ENCODE measurements at regions not wholly inside any gene's neighbourhood (a gene's known extent, or its start where the extent isn't known, plus 50 kb on each side); places are given as distances from the start of the nearest gene placed in this dataset.
A peak's percentile ranks its signal among the peaks of the same experiment; 100 is the strongest.

DNA sequence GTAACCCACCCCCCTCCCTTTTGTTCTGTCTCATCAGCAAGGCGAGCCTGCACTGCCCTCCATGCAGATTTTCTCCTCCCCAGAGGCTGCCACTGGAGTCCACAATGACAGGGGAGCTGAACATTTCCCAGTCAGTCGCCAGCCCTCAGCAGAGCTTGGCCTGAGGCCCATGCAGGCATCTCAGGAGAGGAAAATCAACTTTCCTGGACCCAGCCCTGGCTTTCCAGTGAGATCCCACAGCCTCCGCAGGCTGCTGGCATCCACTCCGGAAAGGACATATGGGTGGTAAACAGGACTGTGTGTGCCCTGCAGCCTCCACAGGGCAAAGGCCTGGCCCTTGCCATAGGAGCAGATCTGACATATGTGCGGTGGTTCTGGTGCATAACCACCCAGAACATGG lies 253.8 kb downstream of the TNS1 start:
- in situ Hi-C loops (cut with MboI; ENCODE audit: low pct_unique_long_range_greater_than_20kb, low sequenced_read_pairs), result no loop called here
- DNase-seq, result no peak

DNA sequence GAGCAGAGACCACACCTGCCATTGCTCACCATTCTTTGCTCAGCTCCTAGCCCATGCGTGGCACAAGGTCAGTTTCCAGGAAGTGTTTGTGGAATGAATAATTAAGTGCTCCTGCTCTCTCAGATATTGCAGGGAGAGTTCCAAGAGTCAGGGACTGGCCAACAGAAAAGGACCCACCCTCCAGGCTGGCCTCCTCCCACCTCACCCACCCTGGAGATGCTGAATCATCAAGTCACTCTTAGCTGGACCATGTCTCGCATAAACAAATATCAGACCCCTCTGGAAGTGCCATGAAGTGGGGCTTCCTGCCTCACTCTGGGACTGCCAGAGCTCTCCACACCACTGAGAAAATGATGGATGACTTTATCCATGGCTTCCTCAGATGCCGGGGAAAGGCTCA lies 256.0 kb downstream of the TNS1 start:
- DNase-seq, result no peak
- in situ Hi-C loops (cut with MboI; ENCODE audit: low pct_unique_long_range_greater_than_20kb, low sequenced_read_pairs), result no loop called here

DNA sequence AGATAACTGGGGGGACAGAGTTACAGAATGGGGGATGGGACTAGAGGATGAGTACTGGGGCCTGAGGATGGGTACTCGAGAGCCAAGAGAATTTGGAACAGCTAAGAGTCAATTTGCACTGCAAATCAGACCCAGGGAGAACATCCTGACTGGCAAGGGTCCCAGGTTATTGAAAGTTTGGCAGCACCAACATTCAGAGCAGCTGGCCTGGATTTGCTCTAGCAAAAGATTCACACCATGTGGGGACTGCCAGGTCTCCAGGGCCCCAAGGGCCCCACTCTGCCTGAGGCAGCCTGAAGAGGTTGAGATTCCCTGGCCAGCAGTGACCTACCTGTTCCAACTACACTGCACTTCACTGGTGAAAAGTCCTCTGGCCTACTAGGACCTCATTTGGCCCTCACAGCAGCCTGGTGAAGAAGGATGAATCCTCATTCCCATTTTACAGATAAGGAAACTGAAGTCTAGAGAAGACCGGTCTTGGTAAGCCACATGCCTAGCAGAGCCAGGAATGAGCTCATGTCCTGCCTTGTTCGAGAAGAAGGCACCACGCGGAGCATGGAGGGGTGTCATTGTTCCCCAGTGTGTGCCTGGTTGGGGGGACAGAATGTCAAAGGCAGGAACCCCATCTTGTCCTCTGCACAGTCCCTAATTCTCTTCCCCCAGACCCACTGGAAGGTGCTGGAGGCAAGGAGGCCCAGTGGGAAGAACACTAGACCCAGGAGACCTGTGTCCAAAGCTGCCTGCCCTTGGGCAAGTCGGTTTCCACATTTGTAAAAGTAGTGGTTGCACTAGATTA lies 258.6 kb downstream of the TNS1 start:
- in situ Hi-C loops (cut with MboI; ENCODE audit: low pct_unique_long_range_greater_than_20kb, low sequenced_read_pairs), result no loop called here
- DNase-seq, result no peak

DNA sequence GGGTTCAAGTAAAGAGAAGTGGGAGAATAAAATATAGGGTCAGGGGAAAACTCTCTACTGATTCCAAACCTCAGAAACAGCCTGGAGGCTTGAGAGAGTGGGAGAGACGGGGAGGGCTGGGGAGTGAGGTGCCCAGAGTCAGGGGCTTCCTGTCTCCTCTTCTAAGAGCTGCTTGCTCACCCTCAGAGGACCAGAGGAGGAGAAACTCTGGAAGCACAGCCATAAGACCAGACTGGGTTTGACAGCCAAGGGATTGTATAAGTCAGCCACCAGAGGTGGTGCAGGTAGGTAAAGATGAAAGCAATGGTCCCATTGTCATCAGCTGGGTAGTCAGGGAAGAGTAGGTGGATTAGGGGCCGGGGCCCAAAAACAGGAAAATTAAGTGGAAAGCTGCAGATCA lies 259.4 kb downstream of the TNS1 start:
- no peak for DNase-seq
- in situ Hi-C loops (cut with MboI; ENCODE audit: low pct_unique_long_range_greater_than_20kb, low sequenced_read_pairs), result no loop called here

DNA sequence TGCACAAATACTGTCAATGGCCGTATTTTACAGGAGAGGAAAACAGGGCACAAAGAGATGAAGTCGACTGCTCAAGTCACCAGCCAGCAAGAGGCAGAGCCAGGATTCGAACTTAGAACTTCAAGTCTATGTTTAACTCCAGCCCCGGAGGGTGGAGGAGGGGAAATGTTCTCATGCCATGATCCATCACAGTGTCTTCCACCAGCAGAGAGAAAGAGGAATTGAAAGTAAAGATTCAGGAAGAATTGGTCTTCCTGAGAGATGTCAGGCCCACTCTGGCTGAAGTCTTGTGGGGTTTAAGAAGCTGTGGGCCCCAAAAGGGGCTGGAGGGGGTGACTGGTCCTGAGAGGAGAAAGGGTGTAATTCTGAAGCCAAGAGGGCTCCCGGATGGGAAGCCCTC lies 260.0 kb downstream of the TNS1 start:
- in situ Hi-C loops (cut with MboI; ENCODE audit: low pct_unique_long_range_greater_than_20kb, low sequenced_read_pairs), result no loop called here
- no peak for DNase-seq

DNA sequence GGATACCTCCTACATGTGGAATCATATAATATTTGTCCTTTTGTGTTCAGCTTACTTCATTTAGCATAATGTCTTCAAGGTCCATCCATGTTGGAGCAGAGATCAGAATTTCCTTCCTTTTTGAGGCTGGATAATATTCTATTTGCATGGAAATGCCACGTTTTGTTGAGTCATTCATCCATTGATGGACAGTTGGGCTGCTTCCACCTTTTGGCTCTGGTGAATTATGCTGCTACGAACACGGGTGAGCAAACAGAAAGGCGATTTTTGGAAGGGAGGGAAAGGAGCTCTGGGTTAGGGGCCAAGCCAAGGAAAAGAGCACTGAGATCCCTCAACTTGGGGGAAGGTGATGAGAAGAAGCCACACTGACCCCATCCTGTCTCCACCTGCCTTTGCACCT lies 260.5 kb downstream of the TNS1 start:
- in situ Hi-C loops (cut with MboI; ENCODE audit: low pct_unique_long_range_greater_than_20kb, low sequenced_read_pairs), result no loop called here
- no peak for DNase-seq

DNA sequence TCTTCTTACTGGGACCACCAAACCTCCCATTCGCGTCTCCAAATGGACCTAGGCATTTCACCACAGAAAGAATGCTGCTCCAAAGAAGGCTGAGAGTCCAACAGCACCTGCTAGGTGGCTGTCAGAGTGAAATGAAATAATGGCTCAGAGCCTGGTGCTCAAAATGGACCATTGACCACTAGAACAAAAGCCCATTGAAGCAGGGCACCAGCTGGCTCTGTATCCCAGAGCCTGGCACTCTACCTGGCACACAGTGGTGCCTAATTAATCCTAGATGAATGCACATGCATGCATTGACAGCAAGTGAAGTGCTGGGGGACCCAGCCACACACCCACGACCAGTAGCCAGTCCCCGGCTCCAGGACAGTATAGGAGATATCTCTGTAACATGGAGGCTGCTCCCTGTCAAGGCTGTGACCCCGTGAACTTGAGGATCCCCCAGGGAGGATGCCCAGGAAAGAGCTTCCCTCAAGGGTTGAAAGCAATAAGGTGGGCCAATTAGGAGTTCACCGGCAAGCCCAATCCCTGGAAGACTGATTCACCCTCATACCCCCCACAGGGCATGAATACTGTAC lies 261.3 kb downstream of the TNS1 start:
- in situ Hi-C loops (cut with MboI; ENCODE audit: low pct_unique_long_range_greater_than_20kb, low sequenced_read_pairs), result no loop called here
- no peak for DNase-seq

DNA sequence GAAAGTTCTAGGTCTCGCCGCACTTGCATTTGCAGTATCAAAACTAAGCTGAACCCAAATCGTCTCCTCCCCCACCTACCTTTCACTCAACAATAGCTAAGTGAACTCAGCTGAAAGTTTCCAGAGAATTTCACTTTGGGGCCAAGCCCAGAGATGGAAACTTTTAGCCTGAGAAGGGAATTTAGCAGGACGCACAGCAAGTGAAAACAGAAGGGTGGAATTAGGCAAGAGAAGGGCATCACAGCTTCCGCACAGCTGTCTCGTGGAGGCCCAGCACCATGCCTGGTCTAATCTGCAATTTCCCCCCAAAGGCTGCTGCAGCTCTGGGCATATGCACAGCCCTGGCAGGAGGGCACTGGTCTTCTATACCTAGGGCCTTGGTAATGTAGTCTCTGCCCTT lies 262.0 kb downstream of the TNS1 start:
- DNase-seq, result no peak
- in situ Hi-C loops (cut with MboI; ENCODE audit: low pct_unique_long_range_greater_than_20kb, low sequenced_read_pairs), result no loop called here

DNA sequence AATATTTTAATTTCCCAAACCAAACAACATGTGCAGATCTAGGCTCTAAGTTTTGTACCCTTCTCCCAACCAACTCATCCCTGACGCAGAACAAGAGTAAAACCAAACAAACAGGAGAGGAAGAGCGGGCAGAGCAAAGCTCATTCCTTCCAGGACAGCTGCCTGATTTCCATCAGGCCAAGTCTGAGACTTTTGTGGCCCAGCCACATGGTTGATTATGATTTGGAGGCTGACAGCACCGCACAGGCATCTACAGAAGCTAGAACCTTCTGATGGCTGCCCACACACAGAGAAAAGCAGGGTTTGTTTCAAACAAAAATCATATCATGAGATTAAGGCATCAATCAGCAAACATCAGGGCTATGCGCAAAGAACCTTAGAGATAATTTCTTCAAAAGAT lies 262.6 kb downstream of the TNS1 start:
- no peak for DNase-seq
- in situ Hi-C loops (cut with MboI; ENCODE audit: low pct_unique_long_range_greater_than_20kb, low sequenced_read_pairs), result no loop called here

DNA sequence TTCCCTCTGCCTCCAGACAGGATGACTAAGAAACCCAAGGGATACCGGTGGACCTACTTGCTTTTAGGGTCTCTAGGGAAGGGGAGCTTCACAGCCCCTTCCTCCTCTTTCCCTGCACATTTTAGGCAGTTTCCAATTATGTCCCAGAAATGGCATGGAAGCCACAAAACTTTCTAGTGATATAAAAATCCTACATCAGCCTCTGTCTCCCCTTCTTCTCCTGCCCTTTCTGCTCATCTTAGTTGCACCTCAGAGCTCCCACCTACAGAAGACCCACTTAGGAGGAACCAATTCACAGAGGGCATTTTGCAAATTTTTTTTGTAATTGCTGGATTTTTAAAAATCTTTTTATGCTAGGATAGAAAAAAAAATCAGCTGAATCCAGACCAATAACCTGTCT lies 263.1 kb downstream of the TNS1 start:
- in situ Hi-C loops (cut with MboI; ENCODE audit: low pct_unique_long_range_greater_than_20kb, low sequenced_read_pairs), result no loop called here
- no peak for DNase-seq

DNA sequence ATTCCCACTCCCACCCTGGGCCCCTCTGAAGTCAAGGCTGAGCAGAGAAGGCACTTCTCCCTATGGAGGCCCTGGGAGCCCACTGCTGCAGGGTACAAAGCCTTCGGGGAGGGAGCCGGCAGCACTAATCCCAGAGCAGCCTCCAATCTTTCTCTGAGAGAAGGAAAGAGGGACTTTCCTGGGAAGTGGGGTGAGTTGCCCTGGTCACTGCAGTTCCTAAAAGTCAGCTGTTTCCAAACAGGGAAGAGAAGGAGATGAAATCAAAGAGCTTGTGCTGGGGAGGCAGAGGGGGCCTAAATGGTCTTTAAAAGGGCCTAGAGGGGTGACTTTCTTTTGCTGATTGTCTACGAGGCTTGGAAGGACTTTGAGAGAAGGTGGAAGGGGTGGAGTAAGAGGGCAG lies 264.7 kb downstream of the TNS1 start:
- in situ Hi-C loops (cut with MboI; ENCODE audit: low pct_unique_long_range_greater_than_20kb, low sequenced_read_pairs), result no loop called here
- no peak for DNase-seq

DNA sequence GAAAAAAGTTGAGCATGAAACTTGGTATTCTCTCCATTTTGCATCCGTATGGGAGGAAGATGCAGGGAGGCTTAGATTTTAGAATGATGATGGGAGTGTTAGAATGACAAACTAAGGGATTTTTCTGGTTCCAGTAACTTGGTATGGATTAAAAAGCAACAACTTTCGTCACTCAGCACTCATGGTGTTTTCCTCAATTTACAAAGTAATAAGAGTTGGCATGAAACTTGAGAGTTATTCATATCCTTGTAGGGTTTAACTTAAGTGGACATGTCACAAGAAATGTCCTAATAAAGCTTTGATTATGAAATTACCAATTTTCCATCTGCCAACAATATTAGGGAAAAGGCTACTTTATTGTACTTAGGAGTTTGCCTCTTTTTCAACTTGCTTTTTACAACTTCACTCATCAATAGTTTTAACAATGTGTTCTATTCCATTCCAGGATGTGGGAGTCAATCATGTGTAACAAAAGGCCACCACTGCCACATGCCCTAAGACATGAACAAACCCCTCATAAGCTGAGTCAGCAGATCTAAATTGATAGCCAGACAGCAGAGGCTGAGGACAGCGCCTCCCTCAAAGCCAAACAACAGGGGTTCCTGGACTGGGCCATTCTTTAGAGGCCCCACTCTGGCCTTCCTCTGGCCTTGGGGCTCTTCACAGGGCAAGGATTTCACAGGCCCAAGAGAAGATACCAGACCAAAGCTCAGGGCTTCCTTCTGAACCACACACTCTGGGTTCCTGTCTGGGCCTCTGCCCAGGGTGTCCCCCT lies 265.8 kb downstream of the TNS1 start:
- in situ Hi-C loops (cut with MboI; ENCODE audit: low pct_unique_long_range_greater_than_20kb, low sequenced_read_pairs), result no loop called here

DNA sequence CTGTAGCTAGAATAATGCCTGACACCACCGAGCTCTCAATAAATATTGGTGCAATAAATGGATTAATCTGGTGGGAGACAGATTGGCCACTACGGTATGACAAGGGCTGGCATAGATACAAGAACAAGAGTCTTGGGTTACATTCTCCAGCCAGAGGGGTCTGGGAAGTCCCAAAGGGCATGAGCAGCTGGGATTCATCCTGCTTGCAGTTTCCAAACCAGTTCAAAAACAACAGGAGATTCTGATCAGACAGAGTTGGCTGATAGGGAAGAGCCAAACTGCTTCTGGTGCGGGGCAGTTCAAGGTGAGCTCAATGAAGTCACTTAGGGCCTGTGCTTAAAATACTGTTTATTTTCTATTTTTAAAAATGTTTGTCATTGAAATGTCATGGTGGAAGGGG lies 266.9 kb downstream of the TNS1 start:
- in situ Hi-C loops (cut with MboI; ENCODE audit: low pct_unique_long_range_greater_than_20kb, low sequenced_read_pairs), result no loop called here
- DNase-seq, result no peak

More for the DNA sequence above, 265.8 kb downstream of the TNS1 start:
- peak; percentile 6 for DNase-seq

DNA sequence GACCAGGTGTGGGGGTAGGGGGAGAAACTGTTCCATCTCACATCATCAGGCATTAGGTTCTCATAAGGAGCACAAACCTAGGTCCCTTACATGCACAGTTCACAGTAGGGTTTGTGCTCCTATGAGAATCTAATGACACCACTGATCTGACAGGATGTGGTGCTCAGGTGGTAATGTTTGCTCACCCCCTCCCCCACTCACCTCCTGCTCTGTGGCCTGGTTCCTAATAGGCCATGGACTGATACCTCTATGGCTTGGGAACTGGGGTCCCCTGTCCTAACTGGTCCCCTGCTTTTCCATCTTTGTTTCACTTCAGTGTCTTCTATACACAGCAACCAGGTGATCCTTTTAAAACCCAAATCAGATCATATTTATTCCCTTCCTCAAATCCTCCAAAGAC lies 267.8 kb downstream of the TNS1 start:
- in situ Hi-C loops (cut with MboI; ENCODE audit: low pct_unique_long_range_greater_than_20kb, low sequenced_read_pairs), result no loop called here

DNA sequence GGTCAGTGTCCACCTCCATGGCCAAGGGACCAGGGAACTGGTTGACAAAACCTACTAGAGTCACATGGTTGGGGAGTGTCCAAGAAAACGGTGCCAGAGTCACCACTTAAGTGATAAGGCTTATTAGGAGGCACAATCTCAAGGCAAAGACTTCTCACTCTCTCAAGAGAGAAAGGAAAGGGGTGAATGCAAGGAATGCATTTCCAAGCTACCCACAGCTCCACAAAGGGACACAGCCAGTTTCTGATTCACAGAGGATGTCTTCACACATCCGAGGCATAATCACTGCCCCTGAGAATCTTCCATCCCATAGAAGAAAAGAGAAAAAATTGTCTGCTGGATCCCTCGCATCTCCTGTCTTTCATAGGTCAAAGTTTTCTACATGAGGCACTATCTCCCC lies 269.3 kb downstream of the TNS1 start:
- in situ Hi-C loops (cut with MboI; ENCODE audit: low pct_unique_long_range_greater_than_20kb, low sequenced_read_pairs), result no loop called here
- no peak for DNase-seq

More for the DNA sequence above, 267.8 kb downstream of the TNS1 start:
- DNase-seq, result no peak

DNA sequence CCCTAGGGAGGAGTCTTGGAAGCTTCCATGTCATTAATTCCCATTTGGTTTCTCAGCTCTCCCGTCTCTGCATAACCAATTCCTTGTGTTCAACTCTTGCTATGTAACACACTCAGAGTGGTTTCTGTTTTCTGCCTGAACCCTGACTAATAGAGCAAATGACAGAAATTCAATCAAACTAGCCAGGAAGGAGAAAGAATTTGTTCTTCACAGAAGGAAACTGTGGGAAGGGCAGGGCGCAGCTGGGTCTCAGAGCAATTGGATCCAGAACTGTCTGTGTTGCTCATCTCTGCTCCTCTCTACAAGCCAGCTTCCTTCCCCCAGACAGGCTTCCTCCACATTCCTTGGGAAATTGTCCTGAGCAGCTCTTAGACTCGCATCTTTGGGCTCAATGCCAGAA lies 269.8 kb downstream of the TNS1 start:
- in situ Hi-C loops (cut with MboI; ENCODE audit: low pct_unique_long_range_greater_than_20kb, low sequenced_read_pairs), result no loop called here
- DNase-seq, result no peak

DNA sequence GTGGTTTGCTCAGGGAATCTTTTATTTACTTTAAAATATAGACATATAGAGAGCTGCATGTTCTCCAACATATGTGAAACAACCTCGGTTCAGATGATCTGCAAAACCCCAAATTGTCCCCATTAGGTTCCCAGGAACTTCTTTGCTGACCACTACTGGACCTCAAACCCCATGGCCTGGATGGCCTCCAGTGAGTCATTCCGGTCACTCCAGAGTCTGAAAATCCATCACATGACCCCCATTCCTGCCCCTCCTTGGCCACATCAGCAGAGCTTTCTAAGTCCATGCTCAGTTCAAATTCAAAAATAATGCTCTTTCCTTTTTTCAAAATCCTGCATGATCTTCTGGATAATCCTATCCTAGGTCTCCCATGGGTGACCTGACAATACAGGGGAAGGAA lies 271.0 kb downstream of the TNS1 start:
- in situ Hi-C loops (cut with MboI; ENCODE audit: low pct_unique_long_range_greater_than_20kb, low sequenced_read_pairs), result no loop called here

DNA sequence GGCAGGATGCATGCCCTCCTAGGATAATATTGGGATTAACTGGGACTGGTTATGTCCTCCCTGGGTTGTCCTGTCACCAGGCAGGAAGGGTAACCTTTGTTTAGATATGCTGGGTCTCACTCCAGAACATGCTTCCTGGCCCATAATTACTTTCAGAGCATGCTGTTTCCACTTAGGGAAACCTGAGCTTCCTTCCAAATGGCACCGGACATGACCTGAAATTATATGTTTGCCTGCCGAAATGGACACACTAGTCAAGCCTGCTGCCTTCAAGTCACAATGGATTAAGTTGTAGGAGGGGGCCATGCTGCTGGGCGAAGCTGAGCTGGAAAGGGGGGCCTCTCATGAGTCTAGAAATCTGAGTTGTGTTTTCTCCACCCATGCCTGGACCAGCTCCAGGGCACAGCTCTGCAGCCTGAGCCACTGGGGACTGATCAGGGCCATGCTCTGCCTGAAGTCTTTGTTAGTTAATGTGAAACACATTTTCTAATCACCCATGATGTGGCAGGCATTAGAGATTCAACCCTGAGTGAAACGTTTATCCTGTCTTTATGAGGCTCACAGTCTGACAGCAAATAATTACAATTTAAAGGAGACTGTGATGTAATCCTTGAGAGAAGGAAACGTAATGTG lies 273.3 kb downstream of the TNS1 start:
- in situ Hi-C loops (cut with MboI; ENCODE audit: low pct_unique_long_range_greater_than_20kb, low sequenced_read_pairs), result no loop called here
- DNase-seq, result no peak

More for the DNA sequence above, 271.0 kb downstream of the TNS1 start:
- no peak for DNase-seq

DNA sequence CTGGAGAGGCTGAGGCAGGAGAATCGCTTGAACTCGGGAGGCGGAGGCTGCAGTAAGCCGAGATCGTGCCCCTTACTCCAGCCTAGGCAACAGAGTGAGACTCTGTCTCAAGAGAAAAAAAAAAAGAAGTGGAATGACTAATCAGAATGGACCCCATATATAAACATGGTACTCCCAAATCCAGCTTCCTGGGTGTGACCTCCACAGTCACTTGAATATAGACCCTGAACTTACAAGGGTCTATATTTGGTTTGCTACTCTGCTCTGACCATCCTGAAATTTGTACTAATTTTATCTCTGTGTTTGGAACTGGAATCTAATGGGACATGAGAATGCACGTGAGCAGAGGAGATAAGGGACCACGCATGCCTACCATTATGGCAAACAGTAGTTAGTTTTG lies 275.0 kb downstream of the TNS1 start:
- in situ Hi-C loops (cut with MboI; ENCODE audit: low pct_unique_long_range_greater_than_20kb, low sequenced_read_pairs), result no loop called here
- no peak for DNase-seq

DNA sequence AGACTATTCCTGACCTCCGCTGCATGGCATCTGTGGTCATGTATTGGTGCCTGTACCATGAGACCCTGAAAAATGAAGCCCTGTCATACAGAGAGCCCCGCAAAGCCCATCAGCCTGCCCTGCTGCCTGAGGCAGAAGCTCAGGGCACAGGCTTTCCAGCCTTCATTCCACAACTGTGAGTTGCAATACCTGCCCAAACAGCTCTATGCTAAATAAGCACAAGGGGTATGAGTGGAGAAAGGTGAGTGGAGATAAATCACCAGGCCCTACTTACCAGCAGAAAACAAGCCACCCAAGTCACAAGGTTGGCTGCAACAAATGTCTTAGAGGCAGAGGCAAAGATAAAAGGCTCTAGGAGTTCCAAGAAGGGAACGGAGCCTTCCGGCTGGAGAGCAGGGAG lies 277.4 kb downstream of the TNS1 start:
- in situ Hi-C loops (cut with MboI; ENCODE audit: low pct_unique_long_range_greater_than_20kb, low sequenced_read_pairs), result no loop called here
- no peak for DNase-seq

Data from KBM-7 (cell line).